ELR (cell line): ENCODE measurements at regions not wholly inside any gene's neighbourhood (a gene's known extent, or its start where the extent isn't known, plus 50 kb on each side); places are given as distances from the start of the nearest gene placed in this dataset.

ENCODE experiments used
- DNase-seq: peaks from one replicate; pipeline ENCODE4 v3.0.0-alpha.2; 2015; ENCODE audit warnings: low read depth

- DNase-seq, result no peak
Measured at GRCh38 chr2:71864085-71864484, 283.6 kb downstream of the CYP26B1 start.

DNA sequence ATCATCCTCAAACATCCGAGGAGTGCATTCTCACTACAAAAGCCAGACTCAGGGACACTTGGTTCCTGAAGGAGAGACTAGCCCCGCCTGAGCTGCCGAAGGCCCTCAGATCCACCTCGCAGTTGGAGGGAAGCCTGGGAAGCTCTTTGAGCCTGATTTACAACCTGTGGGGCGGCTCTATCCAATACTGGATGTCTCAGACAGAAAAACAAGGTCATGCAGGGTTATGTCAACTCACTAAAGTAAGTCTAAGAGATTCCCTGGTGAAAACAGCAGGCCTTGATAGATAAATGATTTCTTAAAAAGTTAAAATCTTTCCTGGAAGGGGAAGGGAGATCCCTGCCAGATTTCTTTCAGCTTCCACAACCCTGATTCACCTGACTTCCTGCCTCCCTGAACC lies 284.3 kb downstream of the CYP26B1 start:
- no peak for DNase-seq

- no peak for DNase-seq
Measured at GRCh38 chr2:71862921-71863320, 284.7 kb downstream of the CYP26B1 start.

DNA sequence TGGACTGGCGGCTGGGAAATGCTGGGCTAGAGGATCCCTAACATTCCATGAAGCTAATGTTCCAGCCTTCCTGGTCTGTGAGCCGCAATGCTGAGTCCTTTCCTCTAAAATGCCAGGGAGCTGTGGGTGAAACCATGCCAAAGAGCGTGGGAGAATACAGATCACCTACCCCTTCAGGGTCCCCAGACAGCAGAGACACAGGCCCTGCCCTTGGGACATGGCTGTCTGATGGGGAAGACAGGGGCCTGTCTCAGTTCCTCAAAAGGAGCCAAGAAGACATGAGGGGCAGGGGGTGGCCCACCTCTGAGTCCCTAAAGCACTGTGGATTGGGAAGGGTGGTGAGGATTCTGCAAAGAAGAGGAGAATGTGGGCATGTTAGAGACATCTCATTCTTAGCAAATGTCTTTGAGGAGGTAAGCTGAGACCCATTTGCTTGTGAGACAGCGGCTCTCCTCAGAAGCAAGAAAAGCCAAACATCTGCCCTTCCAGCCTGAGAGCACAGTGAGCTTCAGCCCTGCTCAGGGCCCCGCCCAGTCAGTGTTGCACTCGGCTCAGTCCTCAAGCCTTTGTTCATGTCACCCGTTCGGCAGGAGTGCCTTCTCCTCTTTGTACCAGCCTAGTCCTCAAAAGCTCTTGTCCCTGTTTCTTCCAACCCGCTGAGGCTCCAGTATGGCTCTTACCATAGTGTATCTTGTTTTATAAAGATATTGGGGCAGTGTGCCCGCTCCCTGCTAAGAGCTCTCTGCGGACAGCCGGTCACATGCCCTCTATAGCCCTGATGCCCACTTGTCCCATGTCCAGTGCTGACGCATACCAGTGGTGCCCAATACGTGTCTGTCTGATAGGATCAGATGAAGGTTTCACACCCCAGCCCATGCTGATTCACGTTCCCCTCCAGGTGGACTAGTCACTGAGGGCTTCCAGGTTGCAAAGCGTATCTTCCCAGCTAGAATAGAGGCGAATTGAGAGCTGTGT lies 286.2 kb downstream of the CYP26B1 start:
- DNase-seq, result no peak

DNA sequence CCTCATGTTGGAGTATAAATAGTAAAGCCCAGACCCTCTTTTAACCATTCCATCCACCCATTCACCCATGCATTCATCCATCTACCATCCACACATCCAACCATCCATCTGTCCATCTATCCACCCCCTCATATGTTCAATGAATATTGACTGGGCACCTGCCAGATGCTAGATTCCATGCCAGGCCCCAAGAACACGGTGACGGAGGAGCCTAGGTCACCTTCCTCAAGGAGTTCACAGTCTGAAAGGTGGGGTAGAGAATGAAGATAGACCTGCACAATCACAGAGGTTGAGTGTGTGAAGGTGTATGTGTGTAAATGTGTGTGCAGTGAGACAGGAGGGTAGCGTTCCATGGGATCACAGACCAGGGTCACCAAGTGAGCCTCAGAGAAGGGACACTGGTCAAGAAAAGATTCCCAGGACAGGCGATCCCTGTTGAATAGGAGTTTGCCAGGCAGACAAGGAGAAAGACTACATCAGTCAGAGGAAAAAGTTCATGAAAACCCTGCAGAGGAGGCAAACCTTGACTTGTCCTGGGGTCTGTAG lies 287.2 kb downstream of the CYP26B1 start:
- DNase-seq, result no peak

- no peak for DNase-seq
Measured at GRCh38 chr2:71859211-71859847, 288.3 kb downstream of the CYP26B1 start.

DNA sequence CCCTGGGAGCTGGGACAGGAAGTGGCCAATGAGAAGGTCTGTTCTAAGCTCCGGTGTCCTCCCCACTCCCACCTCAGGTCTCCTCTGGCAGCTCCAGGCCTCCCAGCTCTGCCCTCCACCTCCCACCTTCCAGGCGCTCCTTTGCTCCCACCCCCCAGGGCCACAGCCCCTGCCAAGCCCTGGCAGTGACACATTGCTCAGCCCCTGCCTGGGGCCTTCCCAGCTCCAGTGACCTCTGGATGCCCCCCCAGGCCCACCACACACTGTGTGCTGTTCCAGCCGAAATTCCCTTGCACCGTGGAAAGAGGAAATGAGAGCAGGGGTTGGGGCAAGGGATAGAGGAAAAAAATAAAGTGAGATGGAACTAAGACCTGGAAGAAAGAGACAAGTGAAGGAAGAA lies 289.6 kb downstream of the CYP26B1 start:
- no peak for DNase-seq

DNA sequence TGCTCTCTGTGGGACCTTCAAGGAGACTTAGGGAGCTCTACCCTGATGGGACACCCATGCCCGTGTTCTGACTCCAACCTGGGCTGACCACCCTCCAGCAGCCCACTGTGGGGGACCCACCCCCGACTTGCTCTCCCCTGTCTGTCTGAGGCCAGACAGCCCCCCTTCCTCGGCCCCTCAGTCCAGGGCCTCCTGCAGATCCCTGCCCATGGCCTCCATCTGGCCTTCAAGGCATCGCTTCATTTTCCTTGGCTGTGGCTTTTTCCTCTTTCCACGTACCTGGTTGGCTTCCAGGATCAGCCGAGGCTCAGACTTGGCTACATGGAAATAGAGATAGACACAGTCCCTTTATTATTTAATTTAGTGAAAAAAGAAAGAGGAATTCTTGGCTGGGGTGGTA lies 290.0 kb downstream of the CYP26B1 start:
- no peak for DNase-seq

DNA sequence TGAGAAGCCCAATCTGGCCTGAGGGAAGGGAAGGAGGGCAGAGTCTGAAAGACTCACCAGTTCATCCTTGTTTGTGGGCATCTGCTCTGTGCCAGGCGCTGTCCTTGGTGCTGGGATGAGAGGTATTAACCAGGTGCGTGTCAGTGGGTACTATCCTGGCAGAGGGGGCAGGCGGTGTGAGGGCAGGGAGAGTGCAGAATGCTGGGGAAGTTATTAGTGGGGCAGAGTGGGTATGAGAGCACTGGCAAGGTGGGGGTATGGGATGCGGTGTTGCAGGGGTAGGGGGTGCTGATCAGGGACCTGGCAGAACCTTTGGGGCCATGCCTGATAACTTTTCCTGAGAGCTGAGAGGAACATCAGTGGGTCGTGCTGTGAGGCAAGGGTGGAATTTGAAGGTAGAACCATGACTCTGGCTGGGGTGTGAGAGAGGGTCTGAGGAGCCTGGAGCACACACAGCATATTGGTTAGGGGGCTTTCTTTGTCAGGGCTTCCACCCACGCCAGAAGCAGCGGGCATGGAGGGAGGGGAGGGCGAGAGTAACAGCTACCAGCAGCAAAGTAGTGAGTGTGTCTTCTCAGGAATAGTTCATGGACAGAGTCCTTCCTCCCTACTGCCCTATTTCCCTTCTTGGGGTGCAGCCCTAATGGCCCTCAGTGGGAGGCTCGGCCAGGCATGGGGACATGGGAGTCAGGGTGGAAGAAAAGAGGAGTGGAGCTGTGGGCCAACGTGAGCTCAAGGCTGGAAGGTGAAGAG lies 290.7 kb downstream of the CYP26B1 start:
- DNase-seq, result peak; percentile 20

DNA sequence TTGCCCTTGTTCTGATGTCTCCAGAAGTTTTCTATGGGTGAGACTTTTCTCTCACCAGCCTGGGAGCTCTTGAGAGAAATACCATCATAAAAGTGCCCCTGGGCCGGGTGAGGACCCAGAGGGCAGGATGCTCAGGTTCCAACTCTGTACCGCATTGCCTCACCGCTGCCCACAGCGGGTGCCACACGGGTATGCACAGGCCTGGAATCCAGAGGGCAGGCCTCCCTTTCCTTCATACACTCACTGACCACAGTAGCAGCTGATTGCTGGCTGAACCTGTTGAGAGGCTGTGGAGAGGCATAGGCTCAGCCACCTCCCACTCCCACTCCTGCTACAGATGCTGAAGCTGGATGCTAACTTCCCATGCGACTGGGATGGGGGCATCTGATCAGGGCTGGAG lies 293.8 kb downstream of the CYP26B1 start:
- DNase-seq, result no peak

DNA sequence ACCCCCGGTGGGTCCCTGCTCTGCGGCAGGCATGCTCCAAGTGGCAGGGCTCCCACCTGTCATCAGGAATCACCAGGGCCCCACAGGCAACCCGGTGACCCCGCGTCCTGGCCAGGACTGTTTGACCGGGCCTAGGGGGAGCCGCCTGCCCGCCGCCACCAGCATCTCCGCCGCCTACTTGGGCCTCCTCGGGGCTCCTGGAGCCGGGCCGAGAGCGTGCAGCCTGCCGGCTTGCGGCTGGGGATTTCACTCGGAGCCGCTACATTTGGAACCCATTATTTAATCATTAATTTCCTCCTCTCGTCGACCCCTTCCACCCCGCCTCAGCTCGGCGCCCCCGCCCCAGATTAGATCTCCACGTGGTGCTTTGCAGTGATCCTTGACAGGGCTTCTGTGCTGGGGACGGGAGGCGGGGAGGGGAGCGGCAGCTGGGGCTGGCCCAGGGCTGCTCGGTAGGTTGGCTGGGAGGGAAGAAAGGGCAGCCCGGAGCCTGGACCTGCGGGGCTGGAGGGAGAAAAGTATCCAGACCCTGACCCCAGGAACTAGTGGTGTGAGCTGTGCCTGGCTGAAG lies 295.4 kb downstream of the CYP26B1 start:
- DNase-seq, result no peak

DNA sequence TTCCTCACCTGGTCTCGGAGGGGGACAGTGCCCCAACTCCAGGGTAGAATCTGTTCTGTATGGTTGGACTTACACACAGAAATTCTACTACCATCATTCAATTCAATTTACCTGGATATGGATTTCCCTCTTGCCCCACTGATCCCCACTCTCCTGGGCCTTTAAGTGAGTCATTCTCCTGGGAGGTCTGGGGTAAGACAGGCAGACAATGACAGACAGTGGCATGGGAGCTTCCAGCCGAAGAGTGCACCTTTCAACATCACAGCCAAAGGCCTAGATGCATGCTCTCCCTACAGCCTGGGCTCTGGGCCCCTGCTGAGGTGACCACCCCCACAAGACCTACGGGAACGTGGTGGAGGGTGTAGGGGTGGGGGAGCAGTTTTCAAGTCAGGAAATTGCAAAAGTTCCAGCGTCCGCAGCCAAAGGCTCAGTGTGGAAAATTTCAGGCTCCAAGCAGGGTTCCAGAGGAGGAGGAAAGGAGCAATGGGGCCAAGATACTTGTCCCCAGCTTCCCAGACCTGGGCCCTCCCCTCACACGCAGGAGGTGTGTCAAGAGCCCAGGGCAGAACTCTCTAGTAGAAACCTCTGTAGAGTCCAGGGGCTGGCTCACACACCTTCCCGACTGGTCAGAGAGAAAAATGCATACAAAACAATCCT lies 296.4 kb downstream of the CYP26B1 start:
- DNase-seq, result peak; percentile 16

DNA sequence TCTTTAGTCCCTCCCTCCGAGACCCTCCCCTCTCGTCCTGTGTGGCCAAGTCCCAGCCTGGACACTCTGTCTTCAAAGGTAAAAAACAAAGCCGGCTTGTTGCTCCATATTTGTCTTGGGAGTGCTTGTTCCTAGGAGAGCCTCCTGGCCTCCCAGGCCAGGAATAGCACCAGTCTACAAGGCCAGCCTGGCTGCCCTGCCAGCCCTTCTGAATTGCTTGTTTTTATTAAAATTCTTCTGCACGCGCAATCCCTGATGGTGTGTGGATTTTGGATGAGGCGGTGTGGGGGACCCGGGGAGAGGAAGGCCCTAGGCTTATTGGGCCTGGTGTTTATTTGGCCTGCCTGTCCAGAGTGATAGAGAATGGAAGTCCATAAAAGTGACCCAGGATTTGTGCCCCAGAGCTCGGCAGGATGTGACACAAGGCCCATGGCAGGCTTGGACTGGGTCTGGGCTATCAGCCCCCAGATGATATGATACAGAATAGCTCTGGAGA lies 297.3 kb downstream of the CYP26B1 start:
- no peak for DNase-seq

GRCh38 chr2:71849607-71850305 lies 297.9 kb downstream of the CYP26B1 start:
- no peak for DNase-seq

DNA sequence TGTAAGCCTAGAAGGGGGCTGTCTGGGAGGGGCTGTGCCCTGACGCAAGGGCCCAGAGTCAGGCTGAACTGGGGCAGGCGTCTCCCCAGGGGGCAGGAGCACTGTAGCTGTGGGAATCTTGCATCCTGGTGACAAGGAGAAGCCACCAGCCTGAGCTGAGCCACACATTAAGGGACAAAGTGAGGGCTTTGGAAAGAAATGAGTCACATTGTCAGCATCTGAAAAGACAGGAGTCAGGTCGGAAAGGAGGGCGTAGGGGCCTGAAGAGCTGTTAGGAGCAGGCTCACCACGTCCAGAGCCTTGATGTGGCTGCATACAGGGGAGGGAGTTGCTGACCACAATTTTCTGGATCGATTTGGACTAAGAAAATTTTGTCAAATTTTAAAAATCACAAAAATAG lies 298.6 kb downstream of the CYP26B1 start:
- DNase-seq, result no peak

GRCh38 chr2:71846669-71847291 lies 300.9 kb downstream of the CYP26B1 start:
- peak; percentile 84 for DNase-seq

GRCh38 chr2:71846072-71846471 lies 301.6 kb downstream of the CYP26B1 start:
- DNase-seq, result no peak

- DNase-seq, result no peak
Measured at GRCh38 chr2:71844967-71845366, 302.7 kb downstream of the CYP26B1 start.

GRCh38 chr2:71843391-71843850 lies 304.2 kb downstream of the CYP26B1 start:
- DNase-seq, result peak; percentile 83

- no peak for DNase-seq
Measured at GRCh38 chr2:71842744-71843143, 304.9 kb downstream of the CYP26B1 start.
